Loucy (cell line): ENCODE measurements at regions not wholly inside any gene's neighbourhood (a gene's known extent, or its start where the extent isn't known, plus 50 kb on each side); places are given as distances from the start of the nearest gene placed in this dataset.

Experiments
- CTCF ChIP-seq: fragments of 200-600 bp; sonication (generic); conservative IDR thresholded peaks from 2 replicates; pipeline ENCODE4 v1.5.1; 2014; ENCODE audit warnings: mild to moderate bottlenecking, antibody characterized with exemption, low read length
- EZH2phosphoT487 ChIP-seq: fragments of 200-600 bp; IDR thresholded peaks from 2 replicates; pipeline ENCODE4 v1.6.1; 2018; ENCODE audit warnings: antibody characterized with exemption, mild to moderate bottlenecking, moderate library complexity, borderline replicate concordance

GRCh38 chr3:164903820-164904451 is 174.4 kb downstream of the SI start:
- TF ChIP-seq CTCF (no peak), EZH2phosphoT487 (no peak)
